Smooth muscle cell (in vitro differentiated cells): ENCODE measurements at regions not wholly inside any gene's neighbourhood (a gene's known extent, or its start where the extent isn't known, plus 50 kb on each side); places are given as distances from the start of the nearest gene placed in this dataset.
A peak's percentile ranks its signal among the peaks of the same experiment; 100 is the strongest.
"Not testable (repeated sequence)": the region's sequence is repeated elsewhere in the genome, so short reads cannot be mapped to it uniquely, and the experiment has no call there.

ENCODE experiments used
- DNase-seq: peaks from one replicate; lab custom pipeline; 2025; ENCODE audit not compliant: unreplicated experiment; lab: John Stamatoyannopoulos, UW
- H2AFZ ChIP-seq: fragments of 200-600 bp; sonication (generic); 2 replicates; pipeline ENCODE4 v1.6.0; 2016; ENCODE audit warnings: antibody characterized with exemption, low read depth, mild to moderate bottlenecking
- H3F3A ChIP-seq: fragments of 200-600 bp; sonication (generic); 2 replicates; pipeline ENCODE4 v1.6.0; 2017; ENCODE audit warnings: antibody characterized with exemption, low read depth
- H3K27ac ChIP-seq: fragments of 200-600 bp; sonication (generic); 2 replicates; pipeline ENCODE4 v1.5.1; 2016; ENCODE audit warnings: low read depth, mild to moderate bottlenecking
- H3K27me3 ChIP-seq: fragments of 200-600 bp; sonication (generic); 2 replicates; pipeline ENCODE4 v1.6.1; 2016; ENCODE audit warnings: low read depth, mild to moderate bottlenecking
- H3K36me3 ChIP-seq: fragments of 200-600 bp; sonication (generic); 2 replicates; pipeline ENCODE4 v1.5.1; 2016; ENCODE audit warnings: low read depth
- H3K4me1 ChIP-seq: fragments of 200-600 bp; sonication (generic); 2 replicates; pipeline ENCODE4 v1.5.1; 2016; ENCODE audit warnings: low read depth
- H3K4me2 ChIP-seq: fragments of 200-600 bp; sonication (generic); 2 replicates; pipeline ENCODE4 v1.6.0; 2016; ENCODE audit warnings: mild to moderate bottlenecking
- H3K4me3 ChIP-seq: fragments of 200-600 bp; sonication (generic); 2 replicates; pipeline ENCODE4 v1.5.1; 2016; ENCODE audit warnings: mild to moderate bottlenecking
- H3K79me2 ChIP-seq: fragments of 200-600 bp; sonication (generic); 2 replicates; pipeline ENCODE4 v1.6.0; 2016; ENCODE audit warnings: low read depth, mild to moderate bottlenecking
- H3K9ac ChIP-seq: fragments of 200-600 bp; sonication (generic); 2 replicates; pipeline ENCODE4 v1.6.0; 2016; ENCODE audit warnings: low read depth
- H3K9me3 ChIP-seq: fragments of 200-600 bp; sonication (generic); replicated peaks from 2 replicates; pipeline ENCODE4 v1.5.1; 2016; ENCODE audit warnings: low read depth
- H4K20me1 ChIP-seq: fragments of 200-600 bp; sonication (generic); 2 replicates; pipeline ENCODE4 v1.6.0; 2016; ENCODE audit warnings: low read depth
- CTCF ChIP-seq: fragments of 200-600 bp; sonication (generic); IDR thresholded peaks from 2 replicates; pipeline ENCODE4 v1.5.1; 2017; ENCODE audit warnings: borderline replicate concordance, mild to moderate bottlenecking, antibody characterized with exemption; ENCODE audit not compliant: insufficient read depth, poor library complexity, severe bottlenecking
- WGBS: methylation state at CpG from one replicate; pipeline ENCODE4 v1.1.7; 2016; ENCODE audit warnings: low lambda C conversion rate; 5-methylcytosine and 5-hydroxymethylcytosine counted together

- no peak for TF ChIP-seq CTCF
- H3K79me2 ChIP-seq, result no peaks in the 10 kb centered on the region
- WGBS, result 38% methylated on average over 4 of the region's 4 CpGs
- no peaks in the 10 kb centered on the region for H3F3A ChIP-seq
- H3K9ac ChIP-seq, result no peak overlapping the region
- H3K4me2 ChIP-seq, result no peak overlapping the region
- no peaks in the 10 kb centered on the region for H3K36me3 ChIP-seq
- H3K27ac ChIP-seq, result peak overlapping the region; percentile 63
- no peaks in the 10 kb centered on the region for H3K27me3 ChIP-seq
- no peaks in the 10 kb centered on the region for H4K20me1 ChIP-seq
- H3K4me1 ChIP-seq, result no peaks in the 10 kb centered on the region
- no peaks in the 10 kb centered on the region for H3K9me3 ChIP-seq
- H3K4me3 ChIP-seq, result no peak overlapping the region
- H2AFZ ChIP-seq, result no peak overlapping the region
- DNase-seq, result no peak
These were observed 538.4 kb upstream of the NCAM2 start for GRCh38 chr21:20459838-20460237.

DNA sequence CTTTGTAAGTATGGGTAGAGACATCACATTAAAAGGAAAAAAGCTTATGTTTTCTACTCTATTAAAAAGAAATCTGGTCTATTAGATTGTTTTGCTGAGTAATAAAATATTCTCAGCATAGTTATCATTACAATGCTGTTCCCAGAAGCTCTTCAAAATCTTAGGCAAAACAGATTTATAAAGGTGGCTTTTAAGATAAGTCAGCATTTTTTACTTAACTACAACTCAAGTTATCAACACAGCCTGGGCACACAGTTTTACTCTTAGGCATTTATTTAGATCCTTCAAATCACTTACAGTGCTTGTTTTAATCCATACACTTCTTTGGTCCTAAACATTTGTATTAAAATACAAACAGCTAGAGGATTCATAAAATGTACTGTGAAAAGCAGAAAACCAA is 534.8 kb upstream of the NCAM2 start:
- no peak for DNase-seq
- H4K20me1 ChIP-seq, result no peaks in the 10 kb centered on the region
- no peaks in the 10 kb centered on the region for H3F3A ChIP-seq
- no peaks in the 10 kb centered on the region for H3K4me1 ChIP-seq
- H3K9me3 ChIP-seq, result no peaks in the 10 kb centered on the region
- H3K27me3 ChIP-seq, result no peaks in the 10 kb centered on the region
- no peaks in the 10 kb centered on the region for H3K36me3 ChIP-seq
- no peak overlapping the region for H2AFZ ChIP-seq
- H3K4me2 ChIP-seq, result no peak overlapping the region
- no peak for TF ChIP-seq CTCF
- no peak overlapping the region for H3K9ac ChIP-seq
- H3K79me2 ChIP-seq, result no peaks in the 10 kb centered on the region
- no peak overlapping the region for H3K4me3 ChIP-seq
- no peak overlapping the region for H3K27ac ChIP-seq

GRCh38 chr21:20469361-20469760 is 528.8 kb upstream of the NCAM2 start:
- no peak for TF ChIP-seq CTCF
- no peaks in the 10 kb centered on the region for H3F3A ChIP-seq
- DNase-seq, result no peak
- no peak overlapping the region for H3K4me3 ChIP-seq
- no peak overlapping the region for H2AFZ ChIP-seq
- no peaks in the 10 kb centered on the region for H3K36me3 ChIP-seq
- no peak overlapping the region for H3K27ac ChIP-seq
- H3K4me1 ChIP-seq, result no peaks in the 10 kb centered on the region
- H3K9me3 ChIP-seq, result no peaks in the 10 kb centered on the region
- H3K27me3 ChIP-seq, result no peaks in the 10 kb centered on the region
- H4K20me1 ChIP-seq, result no peaks in the 10 kb centered on the region
- H3K4me2 ChIP-seq, result no peak overlapping the region
- no peaks in the 10 kb centered on the region for H3K79me2 ChIP-seq
- 79% methylated on average over 4 of the region's 4 CpGs for WGBS
- no peak overlapping the region for H3K9ac ChIP-seq

GRCh38 chr21:20486303-20486702 is 511.9 kb upstream of the NCAM2 start:
- DNase-seq, result no peak
- H3K36me3 ChIP-seq, result no peaks in the 10 kb centered on the region
- no peak overlapping the region for H2AFZ ChIP-seq
- H3K4me2 ChIP-seq, result no peak overlapping the region
- H3K27me3 ChIP-seq, result no peaks in the 10 kb centered on the region
- no peak for TF ChIP-seq CTCF
- no peaks in the 10 kb centered on the region for H3K9me3 ChIP-seq
- no peaks in the 10 kb centered on the region for H3F3A ChIP-seq
- H3K4me1 ChIP-seq, result no peaks in the 10 kb centered on the region
- H3K27ac ChIP-seq, result no peak overlapping the region
- no peak overlapping the region for H3K9ac ChIP-seq
- H3K79me2 ChIP-seq, result no peaks in the 10 kb centered on the region
- H3K4me3 ChIP-seq, result no peak overlapping the region
- no peaks in the 10 kb centered on the region for H4K20me1 ChIP-seq

DNA sequence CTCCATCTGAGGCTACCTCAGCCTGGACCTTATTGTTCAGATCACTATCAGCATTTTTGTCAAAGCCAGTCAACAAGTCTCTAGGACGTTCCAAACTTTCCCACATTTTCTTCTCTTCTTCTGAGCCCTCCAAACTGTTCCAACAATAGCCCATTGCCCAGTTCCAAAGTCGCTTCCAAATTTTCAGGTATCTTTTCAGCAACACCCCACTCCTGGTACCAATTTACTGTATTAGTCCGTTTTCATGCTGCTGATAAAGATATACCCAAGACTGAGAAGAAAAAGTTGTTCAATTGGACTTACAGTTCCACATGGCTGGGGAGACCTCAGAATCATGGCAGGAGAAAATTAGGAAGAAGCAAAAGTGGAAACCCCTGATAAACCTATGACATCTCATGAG is 495.3 kb upstream of the NCAM2 start:
- H3K27ac ChIP-seq, H3K9ac ChIP-seq, H3K4me1 ChIP-seq, H3F3A ChIP-seq, H3K79me2 ChIP-seq, H3K4me3 ChIP-seq, H2AFZ ChIP-seq, H3K27me3 ChIP-seq, H4K20me1 ChIP-seq, DNase-seq, H3K36me3 ChIP-seq, H3K4me2 ChIP-seq: not testable (repeated sequence)
- WGBS, result 72% methylated on average over 3 of the region's 3 CpGs
- peaks cover 13% of the 10 kb centered on the region for H3K9me3 ChIP-seq
